GM21515 (cell line): ENCODE measurements at regions not wholly inside any gene's neighbourhood (a gene's known extent, or its start where the extent isn't known, plus 50 kb on each side); places are given as distances from the start of the nearest gene placed in this dataset.
"Not testable (repeated sequence)": the region's sequence is repeated elsewhere in the genome, so short reads cannot be mapped to it uniquely, and the experiment has no call there.

Source experiments
- ATAC-seq: cut with Tn5 transposase; IDR thresholded peaks from one replicate; pipeline ENCODE4 v1.9.1; 2021; ENCODE audit not compliant: unreplicated experiment

GRCh38 chr4:11069083-11069482 lies 359.6 kb downstream of the HS3ST1 start:
- ATAC-seq = no peak

GRCh38 chr4:11066584-11066983 lies 362.1 kb downstream of the HS3ST1 start:
- ATAC-seq = not testable (repeated sequence)

- not testable (repeated sequence) for ATAC-seq
Measured at GRCh38 chr4:11060637-11061036, 368.1 kb downstream of the HS3ST1 start.

GRCh38 chr4:11054937-11055336 lies 370.4 kb upstream of the CLNK start:
- ATAC-seq = not testable (repeated sequence)

GRCh38 chr4:11053601-11054220 lies 369.1 kb upstream of the CLNK start:
- ATAC-seq = no peak

- ATAC-seq = no peak
Measured at GRCh38 chr4:11051181-11051580, 366.6 kb upstream of the CLNK start.

- ATAC-seq = no peak
Measured at GRCh38 chr4:11050766-11051165, 366.2 kb upstream of the CLNK start.

- no peak for ATAC-seq
Measured at GRCh38 chr4:11049001-11049400, 364.4 kb upstream of the CLNK start.

- no peak for ATAC-seq
Measured at GRCh38 chr4:11042760-11043159, 358.2 kb upstream of the CLNK start.

GRCh38 chr4:11039634-11040131 lies 355.1 kb upstream of the CLNK start:
- no peak for ATAC-seq

- ATAC-seq = no peak
Measured at GRCh38 chr4:11038926-11039325, 354.4 kb upstream of the CLNK start.

GRCh38 chr4:11037637-11038036 lies 353.1 kb upstream of the CLNK start:
- no peak for ATAC-seq

GRCh38 chr4:11028334-11028733 lies 343.8 kb upstream of the CLNK start:
- ATAC-seq = no peak

GRCh38 chr4:11021333-11021732 lies 336.8 kb upstream of the CLNK start:
- no peak for ATAC-seq

GRCh38 chr4:11019451-11020240 lies 335.1 kb upstream of the CLNK start:
- ATAC-seq = no peak

GRCh38 chr4:11014199-11014598 lies 329.6 kb upstream of the CLNK start:
- ATAC-seq = no peak

GRCh38 chr4:11013094-11013664 lies 328.6 kb upstream of the CLNK start:
- no peak for ATAC-seq

GRCh38 chr4:11011249-11011648 lies 326.7 kb upstream of the CLNK start:
- ATAC-seq = no peak

- ATAC-seq = no peak
Measured at GRCh38 chr4:11010624-11011023, 326.1 kb upstream of the CLNK start.

- no peak for ATAC-seq
Measured at GRCh38 chr4:11009281-11009680, 324.7 kb upstream of the CLNK start.

- ATAC-seq = no peak
Measured at GRCh38 chr4:11005300-11005699, 320.7 kb upstream of the CLNK start.

GRCh38 chr4:11004818-11005217 lies 320.2 kb upstream of the CLNK start:
- ATAC-seq = no peak
